ENCODE measurements at regions not wholly inside any gene's neighbourhood (a gene's known extent, or its start where the extent isn't known, plus 50 kb on each side); places are given as distances from the start of the nearest gene placed in this dataset.

DNA sequence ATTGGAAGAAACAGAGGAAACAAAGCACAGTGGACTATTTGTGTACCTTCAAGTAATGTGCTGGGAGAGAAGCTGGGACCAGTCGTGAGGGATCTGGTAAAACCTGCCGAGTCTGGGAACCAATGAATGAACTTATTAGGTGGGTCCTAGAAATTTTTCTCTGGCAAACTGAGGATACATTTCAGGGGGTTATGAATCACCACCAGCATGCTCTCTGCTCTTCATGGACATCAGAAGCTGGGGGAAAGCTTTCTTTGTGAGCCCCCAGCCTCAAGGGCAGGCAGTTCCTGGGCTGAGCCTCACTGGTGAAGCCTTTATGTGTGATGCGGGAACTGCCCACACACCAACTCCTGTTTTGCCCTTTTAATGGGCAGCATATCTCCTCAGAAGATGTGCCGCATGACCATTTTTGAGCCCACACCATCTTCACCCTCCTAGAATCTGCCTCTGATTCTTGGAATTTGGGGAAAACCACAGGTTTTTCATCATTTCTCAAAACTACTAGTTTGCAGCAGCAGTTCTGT, 95.4 kb upstream of the ENPP6 start:
- TF ChIP-seq, protein P1, sequence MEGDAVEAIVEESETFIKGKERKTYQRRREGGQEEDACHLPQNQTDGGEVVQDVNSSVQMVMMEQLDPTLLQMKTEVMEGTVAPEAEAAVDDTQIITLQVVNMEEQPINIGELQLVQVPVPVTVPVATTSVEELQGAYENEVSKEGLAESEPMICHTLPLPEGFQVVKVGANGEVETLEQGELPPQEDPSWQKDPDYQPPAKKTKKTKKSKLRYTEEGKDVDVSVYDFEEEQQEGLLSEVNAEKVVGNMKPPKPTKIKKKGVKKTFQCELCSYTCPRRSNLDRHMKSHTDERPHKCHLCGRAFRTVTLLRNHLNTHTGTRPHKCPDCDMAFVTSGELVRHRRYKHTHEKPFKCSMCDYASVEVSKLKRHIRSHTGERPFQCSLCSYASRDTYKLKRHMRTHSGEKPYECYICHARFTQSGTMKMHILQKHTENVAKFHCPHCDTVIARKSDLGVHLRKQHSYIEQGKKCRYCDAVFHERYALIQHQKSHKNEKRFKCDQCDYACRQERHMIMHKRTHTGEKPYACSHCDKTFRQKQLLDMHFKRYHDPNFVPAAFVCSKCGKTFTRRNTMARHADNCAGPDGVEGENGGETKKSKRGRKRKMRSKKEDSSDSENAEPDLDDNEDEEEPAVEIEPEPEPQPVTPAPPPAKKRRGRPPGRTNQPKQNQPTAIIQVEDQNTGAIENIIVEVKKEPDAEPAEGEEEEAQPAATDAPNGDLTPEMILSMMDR (IDR thresholded peaks at IDR 0.05; ENCODE audit: insufficient read depth, low read depth, low read length) = no peak
- H3K27me3 ChIP-seq (ENCODE audit: control insufficient read depth, insufficient read depth, low read length) = peaks cover 2% of the 10 kb centered on the region; the same call in 1 of the 2 replicates
- POLR2A ChIA-PET = no interaction called here
- H3K36me3 ChIP-seq (ENCODE audit: control insufficient read depth, insufficient read depth, low read length) = no peaks in the 10 kb centered on the region
- CTCF ChIA-PET = interaction anchor here (1.4 to 2.7 kb wide), 2 partner anchors 25 to 49 kb away, joined by 3 to 7 read pairs; no protein-coding TSS in a partner anchor
- DNase-seq (ENCODE audit: low read depth) = no peak
- no peak overlapping the region for H3K4me3 ChIP-seq (ENCODE audit: low read depth, low read length)

DNA sequence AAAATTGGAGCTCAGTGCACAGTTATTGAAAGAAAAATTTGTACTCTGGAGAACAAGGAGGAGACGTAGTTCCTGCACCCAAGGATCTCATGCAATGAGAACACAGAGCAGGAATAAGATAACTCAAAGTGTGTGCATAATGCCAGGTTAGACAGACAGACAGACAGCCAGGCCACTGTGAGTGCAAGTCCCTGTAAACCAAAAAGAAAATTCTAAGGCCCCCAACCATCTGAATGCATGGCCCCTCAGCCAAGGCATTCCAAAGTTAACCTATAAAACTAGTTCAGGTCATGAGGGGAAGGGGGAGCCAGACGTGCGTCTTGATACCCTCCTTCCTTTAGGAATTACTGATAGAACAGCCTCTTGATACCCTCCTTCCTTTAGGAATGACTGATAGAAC, 94.5 kb upstream of the ENPP6 start:
- Histone ChIP-seq H3K36me3 (ENCODE audit: control insufficient read depth, insufficient read depth, low read length) (no peaks in the 10 kb centered on the region), H3K4me3 (ENCODE audit: low read depth, low read length) (no peak overlapping the region), H3K27me3 (ENCODE audit: control insufficient read depth, insufficient read depth, low read length) (peaks cover 2% of the 10 kb centered on the region; the same call in 1 of the 2 replicates)
- CTCF ChIA-PET = interaction anchor here (0.8 to 2.7 kb wide), 3 partner anchors 11 to 24 kb away, joined by 3 to 7 read pairs (median 3); no protein-coding TSS in a partner anchor
- DNase-seq (ENCODE audit: low read depth) = no peak
- TF ChIP-seq, protein P1 (IDR thresholded peaks at IDR 0.05; ENCODE audit: insufficient read depth, low read depth, low read length) = no peak
- POLR2A ChIA-PET = no interaction called here

DNA sequence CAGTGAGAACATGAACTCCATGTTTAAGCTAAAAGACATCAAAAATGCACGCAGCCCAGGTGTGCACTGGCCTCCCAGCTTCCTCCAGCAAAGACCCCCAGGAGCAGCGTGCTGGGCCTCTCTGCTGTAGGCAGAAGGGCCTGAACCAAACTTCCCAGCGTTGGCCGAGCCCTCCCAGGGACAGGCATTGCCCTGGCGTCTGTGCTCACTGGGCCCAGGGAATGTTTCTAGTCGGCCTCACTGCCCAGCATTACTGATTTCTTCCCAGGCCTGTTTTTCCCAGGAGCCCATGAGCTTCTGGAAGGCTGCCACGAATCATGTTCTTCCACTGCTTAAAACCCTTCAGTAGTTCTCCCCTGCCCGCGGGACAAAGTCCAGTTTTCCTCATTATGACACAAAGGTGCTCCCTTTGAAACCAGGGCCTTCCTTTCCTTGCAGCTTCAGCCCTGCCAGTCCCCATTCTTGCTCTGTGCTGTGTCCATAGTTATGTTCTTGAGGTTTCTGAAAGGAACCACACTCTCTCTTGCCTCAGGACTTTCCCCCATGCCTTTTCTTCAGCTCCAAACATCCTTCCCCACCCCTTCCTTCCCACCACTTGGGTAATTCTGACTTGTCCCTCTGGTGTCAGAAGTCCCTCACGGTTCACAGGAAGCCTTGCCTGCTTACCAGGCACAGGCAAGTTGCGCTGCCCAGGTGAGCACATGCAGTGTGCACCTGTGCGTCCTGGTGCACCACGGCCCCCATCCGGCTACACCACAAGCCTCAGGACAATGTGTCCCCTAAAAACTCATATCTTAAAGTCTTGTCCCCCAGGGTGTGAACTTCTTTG, 93.4 kb upstream of the ENPP6 start:
- ChIA-PET POLR2A (no interaction called here), CTCF (interaction anchor here (0.6 to 2.7 kb wide), 4 partner anchors 10 to 23 kb away, joined by 3 to 7 read pairs (median 3); no protein-coding TSS in a partner anchor)
- no peak for DNase-seq (ENCODE audit: low read depth)

DNA sequence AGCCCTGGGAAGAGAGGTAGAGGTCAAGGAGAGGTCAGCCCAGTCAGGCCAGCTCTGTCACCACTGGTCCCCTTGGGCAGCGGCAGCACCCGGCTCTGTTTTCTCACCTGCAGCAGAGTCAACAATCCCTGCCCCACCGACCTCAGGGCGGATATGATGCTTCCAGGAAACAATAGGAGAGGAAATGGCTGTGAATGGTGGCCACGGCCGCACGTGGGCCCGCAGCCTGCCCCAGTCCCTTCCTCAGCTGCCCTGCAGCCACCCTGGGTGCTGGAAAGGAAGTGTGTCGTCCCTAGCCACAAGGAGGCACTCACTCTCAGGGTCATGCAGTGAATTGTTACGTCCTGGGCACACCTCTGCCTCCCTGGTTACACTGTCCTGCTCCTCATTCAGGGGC, 92.5 kb upstream of the ENPP6 start:
- POLR2A ChIA-PET = no interaction called here
- CTCF ChIA-PET = interaction anchor here (0.6 to 2.7 kb wide), 3 partner anchors 10 to 23 kb away, joined by 3 to 7 read pairs (median 3); no protein-coding TSS in a partner anchor
- Histone ChIP-seq H3K4me3 (ENCODE audit: low read depth, low read length) (no peak overlapping the region), H3K36me3 (ENCODE audit: control insufficient read depth, insufficient read depth, low read length) (no peaks in the 10 kb centered on the region), H3K27me3 (ENCODE audit: control insufficient read depth, insufficient read depth, low read length) (peaks cover 2% of the 10 kb centered on the region; the same call in 1 of the 2 replicates)
- TF ChIP-seq, protein P1 (IDR thresholded peaks at IDR 0.05; ENCODE audit: insufficient read depth, low read depth, low read length) = 0 out of 2 replicates have a peak, but pooled peaks have one; percentile 9
- DNase-seq (ENCODE audit: low read depth) = no peak

More for the DNA sequence above, 93.4 kb upstream of the ENPP6 start:
- TF ChIP-seq, protein P1 (IDR thresholded peaks at IDR 0.05; ENCODE audit: insufficient read depth, low read depth, low read length) = no peak
- peaks cover 2% of the 10 kb centered on the region; the same call in 1 of the 2 replicates for H3K27me3 ChIP-seq (ENCODE audit: control insufficient read depth, insufficient read depth, low read length)
- no peaks in the 10 kb centered on the region for H3K36me3 ChIP-seq (ENCODE audit: control insufficient read depth, insufficient read depth, low read length)
- no peak overlapping the region for H3K4me3 ChIP-seq (ENCODE audit: low read depth, low read length)
